ENCODE measurements at regions not wholly inside any gene's neighbourhood (a gene's known extent, or its start where the extent isn't known, plus 50 kb on each side); places are given as distances from the start of the nearest gene placed in this dataset.

DNA sequence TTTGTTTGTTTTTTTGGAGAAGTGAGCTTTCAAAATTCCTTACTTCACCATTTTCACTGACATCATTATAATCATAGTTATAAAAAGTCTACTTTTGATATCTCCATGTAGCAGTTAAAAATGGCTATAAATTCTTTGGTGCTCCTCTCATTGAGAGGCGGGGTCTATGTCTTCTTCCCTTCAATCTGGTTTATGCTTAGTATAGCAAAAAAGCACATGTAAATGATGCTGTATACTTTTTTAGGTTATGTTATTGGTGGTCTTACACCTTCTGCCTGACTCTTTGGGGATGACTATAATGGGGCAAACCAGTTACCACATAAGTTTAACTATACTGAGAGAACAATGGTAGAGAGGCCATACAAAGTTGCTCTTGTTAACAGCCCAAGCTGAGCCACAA is 289.6 kb downstream of the EPM2A start:
- TF ChIP-seq, protein P1, sequence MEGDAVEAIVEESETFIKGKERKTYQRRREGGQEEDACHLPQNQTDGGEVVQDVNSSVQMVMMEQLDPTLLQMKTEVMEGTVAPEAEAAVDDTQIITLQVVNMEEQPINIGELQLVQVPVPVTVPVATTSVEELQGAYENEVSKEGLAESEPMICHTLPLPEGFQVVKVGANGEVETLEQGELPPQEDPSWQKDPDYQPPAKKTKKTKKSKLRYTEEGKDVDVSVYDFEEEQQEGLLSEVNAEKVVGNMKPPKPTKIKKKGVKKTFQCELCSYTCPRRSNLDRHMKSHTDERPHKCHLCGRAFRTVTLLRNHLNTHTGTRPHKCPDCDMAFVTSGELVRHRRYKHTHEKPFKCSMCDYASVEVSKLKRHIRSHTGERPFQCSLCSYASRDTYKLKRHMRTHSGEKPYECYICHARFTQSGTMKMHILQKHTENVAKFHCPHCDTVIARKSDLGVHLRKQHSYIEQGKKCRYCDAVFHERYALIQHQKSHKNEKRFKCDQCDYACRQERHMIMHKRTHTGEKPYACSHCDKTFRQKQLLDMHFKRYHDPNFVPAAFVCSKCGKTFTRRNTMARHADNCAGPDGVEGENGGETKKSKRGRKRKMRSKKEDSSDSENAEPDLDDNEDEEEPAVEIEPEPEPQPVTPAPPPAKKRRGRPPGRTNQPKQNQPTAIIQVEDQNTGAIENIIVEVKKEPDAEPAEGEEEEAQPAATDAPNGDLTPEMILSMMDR (IDR thresholded peaks at IDR 0.05): no peak
- TF ChIP-seq POLR2AphosphoS5 (IDR thresholded peaks at IDR 0.05) (no peak), EP300 (IDR thresholded peaks at IDR 0.05) (no peak), POLR2A (IDR thresholded peaks at IDR 0.05) (no peak)

Data from gastroesophageal sphincter (tissue), 3 donors.